ENCODE measurements at regions not wholly inside any gene's neighbourhood (a gene's known extent, or its start where the extent isn't known, plus 50 kb on each side); places are given as distances from the start of the nearest gene placed in this dataset.

DNA sequence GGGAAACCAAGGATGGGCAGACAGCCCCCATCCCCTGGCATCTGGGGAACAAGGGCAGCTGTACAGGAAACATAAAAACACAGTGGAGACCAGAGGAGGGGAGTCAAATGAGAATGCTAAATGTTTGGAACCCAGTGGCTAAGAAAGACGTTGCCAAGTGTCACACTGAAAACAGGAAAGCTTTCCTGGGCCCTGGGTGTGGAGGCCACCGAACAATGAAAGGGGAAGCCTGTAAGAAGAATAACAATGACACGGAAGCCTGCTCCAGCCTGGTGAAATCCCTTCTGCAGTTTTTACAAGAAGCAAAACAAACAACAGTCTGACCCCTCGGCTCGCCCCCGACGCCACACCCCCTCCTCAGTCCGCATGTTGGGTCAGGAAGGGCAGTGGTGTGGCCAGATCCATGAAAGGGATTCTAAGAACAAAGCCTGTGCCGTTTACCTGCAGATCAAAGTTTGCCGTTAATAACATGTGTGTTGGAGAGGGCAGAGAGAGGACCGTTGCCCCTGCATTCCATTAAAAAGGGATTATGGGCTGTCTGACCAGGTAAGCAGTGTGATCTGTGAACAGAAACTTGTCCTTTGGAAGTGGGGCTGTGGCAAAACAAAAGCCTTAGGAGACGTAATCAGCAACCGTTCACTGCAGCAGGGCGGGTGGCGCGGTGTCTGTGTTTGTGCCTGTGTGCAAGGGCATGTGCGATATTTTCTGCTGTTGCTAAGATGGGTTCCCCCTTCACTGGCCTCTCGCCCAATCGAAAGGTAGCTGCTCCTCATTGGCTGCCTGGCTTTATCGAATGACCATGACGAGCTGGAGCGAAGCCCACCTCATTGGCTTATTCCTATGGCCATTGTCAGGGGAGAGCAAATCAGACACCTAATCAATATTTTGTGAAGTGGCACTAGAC, 113.7 kb upstream of the BLID start:
- TF ChIP-seq, protein P1, sequence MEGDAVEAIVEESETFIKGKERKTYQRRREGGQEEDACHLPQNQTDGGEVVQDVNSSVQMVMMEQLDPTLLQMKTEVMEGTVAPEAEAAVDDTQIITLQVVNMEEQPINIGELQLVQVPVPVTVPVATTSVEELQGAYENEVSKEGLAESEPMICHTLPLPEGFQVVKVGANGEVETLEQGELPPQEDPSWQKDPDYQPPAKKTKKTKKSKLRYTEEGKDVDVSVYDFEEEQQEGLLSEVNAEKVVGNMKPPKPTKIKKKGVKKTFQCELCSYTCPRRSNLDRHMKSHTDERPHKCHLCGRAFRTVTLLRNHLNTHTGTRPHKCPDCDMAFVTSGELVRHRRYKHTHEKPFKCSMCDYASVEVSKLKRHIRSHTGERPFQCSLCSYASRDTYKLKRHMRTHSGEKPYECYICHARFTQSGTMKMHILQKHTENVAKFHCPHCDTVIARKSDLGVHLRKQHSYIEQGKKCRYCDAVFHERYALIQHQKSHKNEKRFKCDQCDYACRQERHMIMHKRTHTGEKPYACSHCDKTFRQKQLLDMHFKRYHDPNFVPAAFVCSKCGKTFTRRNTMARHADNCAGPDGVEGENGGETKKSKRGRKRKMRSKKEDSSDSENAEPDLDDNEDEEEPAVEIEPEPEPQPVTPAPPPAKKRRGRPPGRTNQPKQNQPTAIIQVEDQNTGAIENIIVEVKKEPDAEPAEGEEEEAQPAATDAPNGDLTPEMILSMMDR (IDR thresholded peaks at IDR 0.05; ENCODE audit: insufficient read depth, low read depth, low read length): no peak
- TF ChIP-seq EZH2 (IDR thresholded peaks at IDR 0.05; ENCODE audit: insufficient read depth, low read length): no peak

Data from astrocyte (in vitro differentiated cells and primary cell).